HG03520 (cell line): ENCODE measurements at regions not wholly inside any gene's neighbourhood (a gene's known extent, or its start where the extent isn't known, plus 50 kb on each side); places are given as distances from the start of the nearest gene placed in this dataset.

ENCODE experiments used
- ATAC-seq: cut with Tn5 transposase; IDR thresholded peaks from one replicate; pipeline ENCODE4 v1.9.1; 2021; ENCODE audit warnings: mild to moderate bottlenecking, moderate library complexity; ENCODE audit not compliant: unreplicated experiment

DNA sequence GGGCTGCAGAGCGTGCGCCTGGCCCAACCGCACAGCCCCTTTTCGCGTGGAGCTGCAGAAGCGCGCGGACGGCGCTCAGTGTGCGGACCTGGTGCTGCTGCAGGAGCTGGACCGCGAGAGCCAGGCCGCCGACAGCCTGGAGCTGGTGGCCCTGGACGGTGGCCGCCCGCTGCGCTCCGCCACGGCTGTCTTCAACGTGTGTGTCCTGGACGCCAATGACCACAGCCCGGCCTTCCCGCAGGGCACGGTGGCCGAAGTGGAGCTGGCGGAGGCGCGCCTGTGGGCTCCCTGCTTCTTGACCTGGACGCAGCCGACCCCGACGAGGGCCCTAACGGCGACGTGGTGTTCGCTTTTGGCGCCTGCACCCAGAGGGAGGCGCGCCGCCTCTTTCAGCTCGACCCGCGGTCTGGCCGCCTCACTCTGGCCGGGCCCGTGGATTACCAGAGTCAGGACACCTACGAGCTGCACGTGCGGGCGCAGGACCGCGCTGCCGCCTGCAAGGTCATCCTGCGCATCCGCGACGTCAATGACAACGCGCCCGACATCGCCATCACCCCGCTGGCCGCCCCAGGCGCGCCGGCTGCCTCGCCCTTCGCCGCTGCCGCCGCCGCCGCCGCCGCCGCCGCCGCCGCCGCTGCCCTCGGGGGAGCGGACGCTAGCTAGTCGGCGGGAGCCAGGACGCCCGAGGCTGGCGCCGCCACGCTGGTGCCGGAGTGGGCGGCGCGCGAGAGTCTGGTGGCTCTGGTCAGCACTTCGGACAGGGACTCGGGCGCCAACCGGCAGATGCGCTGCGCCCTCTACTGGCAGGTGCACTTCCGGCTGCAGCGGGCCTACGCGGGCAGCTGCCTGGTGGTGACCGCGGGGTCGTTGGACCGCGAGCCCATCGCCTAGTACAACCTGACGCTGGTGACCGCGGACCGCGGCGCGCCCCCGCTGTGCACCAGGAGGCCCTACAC lies 172.2 kb downstream of the OLFM4 start:
- ATAC-seq: no peak

GRCh38 chr13:53201454-53202225 lies 173.0 kb downstream of the OLFM4 start:
- no peak for ATAC-seq

DNA sequence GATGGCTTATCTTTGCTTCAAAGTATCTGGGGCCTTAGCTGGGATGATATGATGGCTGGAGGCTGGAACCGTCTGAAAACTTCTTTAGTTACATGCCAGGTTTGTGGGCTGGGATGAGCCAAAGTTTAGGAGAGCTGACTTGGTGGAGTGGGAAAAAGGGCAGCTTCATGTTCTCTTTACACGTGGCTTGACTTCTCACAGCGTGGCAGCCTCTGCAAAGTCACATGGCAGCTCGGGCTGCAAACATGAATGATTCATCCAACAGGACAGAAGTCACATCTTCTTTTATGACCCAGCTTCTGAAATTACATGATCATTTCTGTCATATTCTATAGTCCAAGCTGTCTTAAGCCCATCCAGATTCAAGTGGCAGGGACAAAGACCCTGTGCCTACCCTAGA lies 176.0 kb downstream of the OLFM4 start:
- no peak for ATAC-seq

DNA sequence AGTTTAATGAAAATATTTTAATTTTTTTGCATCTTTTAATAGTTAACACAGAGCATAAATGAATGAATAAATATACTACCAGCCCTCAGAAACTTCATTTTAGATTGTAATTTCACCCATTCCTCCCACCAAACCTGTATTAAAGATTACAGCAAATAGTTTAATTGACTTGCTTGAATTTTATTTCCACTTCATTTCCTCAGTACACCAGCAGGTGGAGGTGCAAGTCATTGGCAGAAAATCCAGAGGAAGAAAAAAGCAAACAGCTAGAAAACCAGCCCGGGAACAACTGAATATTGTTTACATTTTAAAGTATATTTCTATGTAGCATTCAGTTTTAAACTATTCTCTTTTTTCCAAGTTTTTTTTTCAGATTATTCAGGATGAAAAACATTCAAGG lies 177.8 kb downstream of the OLFM4 start:
- no peak for ATAC-seq

- ATAC-seq: no peak
These were observed 178.9 kb downstream of the OLFM4 start for GRCh38 chr13:53207556-53207955.

DNA sequence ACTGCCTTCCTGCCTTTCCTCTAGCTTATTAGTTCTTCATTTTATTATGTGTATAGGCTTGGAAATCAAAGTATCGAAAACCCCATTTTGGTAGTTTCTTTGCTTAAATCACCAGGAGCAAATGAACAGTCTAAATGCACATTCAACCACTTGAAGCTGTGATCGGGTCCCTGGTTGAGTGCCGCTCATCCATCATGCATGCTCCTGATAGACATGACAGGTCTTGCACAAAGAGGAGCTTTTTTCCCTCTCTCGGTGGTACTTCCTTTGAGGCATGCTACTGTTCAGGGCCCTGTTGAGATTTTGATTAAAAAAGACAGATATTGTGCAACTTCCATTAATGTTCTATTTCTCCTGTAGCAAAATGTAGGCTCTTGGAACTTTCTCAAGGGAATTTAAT lies 185.8 kb downstream of the OLFM4 start:
- no peak for ATAC-seq

GRCh38 chr13:53215563-53215962 lies 186.9 kb downstream of the OLFM4 start:
- no peak for ATAC-seq

DNA sequence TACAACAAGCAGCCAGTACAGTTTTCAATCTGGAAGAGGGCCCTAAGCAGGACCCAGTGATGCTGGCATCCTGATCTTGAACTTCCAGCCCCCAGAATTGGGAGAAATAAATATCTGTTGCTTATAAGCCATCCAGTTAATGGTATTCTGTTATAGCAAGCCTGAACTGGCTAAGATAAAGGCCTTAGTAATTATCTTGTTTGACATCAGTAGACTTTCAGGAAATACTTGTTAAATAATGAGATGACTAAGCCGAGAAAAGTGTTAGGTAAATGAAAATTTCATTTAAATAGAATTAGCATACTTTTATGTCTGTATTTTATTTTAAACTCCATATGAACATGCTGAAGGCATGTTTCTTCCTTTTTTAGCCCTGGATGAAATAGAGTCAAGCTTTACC lies 188.2 kb downstream of the OLFM4 start:
- ATAC-seq: no peak

GRCh38 chr13:53217194-53217593 lies 188.6 kb downstream of the OLFM4 start:
- ATAC-seq: no peak

GRCh38 chr13:53220038-53220437 lies 191.4 kb downstream of the OLFM4 start:
- no peak for ATAC-seq

DNA sequence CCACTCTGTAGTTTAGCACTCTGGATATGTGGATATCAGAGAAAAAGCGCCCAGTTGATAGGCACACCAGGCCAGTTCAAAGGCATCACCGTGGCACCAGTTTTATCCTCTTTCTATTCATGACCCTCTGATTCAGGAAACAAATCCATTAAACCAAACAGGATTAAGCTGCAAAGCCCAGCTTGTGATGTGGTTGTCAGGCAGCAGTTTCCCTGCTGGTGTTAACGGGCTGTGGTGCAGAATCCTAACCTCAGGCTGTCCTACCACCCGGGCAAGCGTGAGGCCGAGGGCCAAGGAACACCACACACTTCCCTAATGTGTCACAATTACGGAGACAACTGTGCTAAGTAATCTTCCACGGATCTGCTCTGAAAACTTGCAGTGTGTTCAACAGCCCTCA lies 209.1 kb downstream of the OLFM4 start:
- no peak for ATAC-seq

- ATAC-seq: no peak
These were observed 209.6 kb downstream of the OLFM4 start for GRCh38 chr13:53238261-53238660.

- no peak for ATAC-seq
These were observed 211.9 kb downstream of the OLFM4 start for GRCh38 chr13:53240401-53241025.

DNA sequence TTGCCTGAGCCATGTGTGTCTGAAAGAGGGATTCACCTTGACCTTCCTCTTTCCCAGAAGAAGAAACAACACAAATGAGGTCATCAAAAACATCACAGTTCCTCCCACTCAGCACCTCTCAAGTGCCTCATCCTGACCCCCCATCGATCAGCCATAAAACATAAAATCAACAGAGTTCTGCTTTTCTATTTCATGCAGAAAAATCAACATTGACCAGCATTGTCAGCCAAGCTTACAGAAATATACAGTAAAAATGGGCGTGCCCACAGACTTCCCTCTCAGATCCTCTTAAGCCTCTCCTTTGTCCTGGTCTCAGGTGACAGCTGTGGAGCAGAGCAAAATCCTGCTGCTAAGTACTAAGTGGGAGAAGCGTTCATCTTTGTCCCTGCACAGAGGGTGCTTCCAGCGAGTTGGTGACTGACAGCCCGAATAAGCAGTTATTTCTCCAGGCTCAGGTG lies 213.3 kb downstream of the OLFM4 start:
- no peak for ATAC-seq

GRCh38 chr13:53249236-53249635 lies 220.6 kb downstream of the OLFM4 start:
- no peak for ATAC-seq

DNA sequence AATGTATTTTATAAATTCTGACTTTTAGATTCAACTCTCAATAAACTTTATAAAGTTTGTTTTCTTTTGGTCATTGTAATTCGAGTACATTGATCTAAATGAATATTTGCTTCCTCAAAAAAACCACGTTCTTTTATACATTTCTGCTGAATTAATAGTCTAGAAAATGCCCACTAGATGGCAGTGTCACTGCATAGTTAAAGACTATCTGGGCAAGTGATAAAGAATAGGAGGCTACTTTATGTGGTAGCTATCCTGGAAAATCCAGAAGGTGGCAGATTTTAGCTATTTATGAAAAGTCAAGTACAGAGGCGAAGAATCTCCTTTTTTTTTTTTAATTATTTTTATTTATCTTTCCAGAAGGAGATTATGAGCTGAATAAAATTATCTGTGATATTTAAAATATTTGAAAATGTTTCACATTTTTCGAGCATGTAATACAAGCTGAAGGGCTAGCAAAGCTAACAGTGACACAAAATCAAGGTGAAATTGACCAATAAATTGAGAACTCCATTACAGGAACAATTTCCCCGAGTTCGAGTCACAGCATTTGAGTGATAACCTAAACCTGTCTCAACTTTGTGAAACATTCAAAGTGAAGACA lies 221.8 kb downstream of the OLFM4 start:
- peak; percentile 78 for ATAC-seq

GRCh38 chr13:53250977-53251376 lies 222.4 kb downstream of the OLFM4 start:
- no peak for ATAC-seq

- no peak for ATAC-seq
These were observed 225.9 kb downstream of the OLFM4 start for GRCh38 chr13:53254500-53254899.

- ATAC-seq: no peak
These were observed 227.2 kb downstream of the OLFM4 start for GRCh38 chr13:53255795-53256194.

- no peak for ATAC-seq
These were observed 232.0 kb downstream of the OLFM4 start for GRCh38 chr13:53260594-53260993.

DNA sequence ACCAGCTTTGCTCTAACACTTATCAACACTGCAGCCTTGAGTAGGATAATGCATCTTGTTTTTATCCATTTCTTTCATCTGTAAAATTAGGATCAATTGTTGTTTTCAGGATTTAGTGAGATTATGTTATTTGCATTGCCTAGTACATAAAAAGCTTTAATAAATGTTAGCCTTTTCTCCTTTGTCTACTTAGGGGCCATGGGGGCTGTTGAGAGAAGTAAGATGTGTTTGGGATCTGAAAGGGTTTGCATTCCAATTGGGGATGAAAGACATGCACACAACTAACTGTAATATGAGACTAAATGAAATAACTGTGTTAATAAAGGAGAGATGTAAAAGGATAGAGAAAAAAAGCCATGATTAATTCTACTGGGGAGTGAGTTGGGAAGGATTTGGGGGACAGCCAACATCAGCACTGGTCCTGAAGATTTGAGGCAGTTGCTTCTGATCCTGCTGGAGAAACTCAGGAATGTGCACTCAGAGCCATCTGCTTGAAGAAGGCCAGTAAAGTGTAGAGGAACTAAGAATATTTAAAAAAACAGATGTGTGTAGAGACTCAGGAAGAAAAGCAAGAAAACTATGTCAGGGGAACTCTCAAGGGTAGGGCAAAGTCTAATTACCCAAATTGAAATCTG lies 236.3 kb downstream of the OLFM4 start:
- ATAC-seq: no peak
